Osteocyte (in vitro differentiated cells): ENCODE measurements at regions not wholly inside any gene's neighbourhood (a gene's known extent, or its start where the extent isn't known, plus 50 kb on each side); places are given as distances from the start of the nearest gene placed in this dataset.

Experiments
- DNase-seq: peaks from one replicate; pipeline ENCODE4 v3.0.0; 2021; ENCODE audit warnings: mixed read lengths; ENCODE audit not compliant: unreplicated experiment; ENCODE audit errors: extremely low spot score
- H3K27ac Mint-ChIP-seq: one replicate; pipeline ENCODE4 v1.8.0; 2021; ENCODE audit warnings: mild to moderate bottlenecking, mixed read lengths; ENCODE audit not compliant: unreplicated experiment
- H3K27me3 Mint-ChIP-seq: one replicate; pipeline ENCODE4 v1.8.0; 2021; ENCODE audit warnings: mixed read lengths; ENCODE audit not compliant: unreplicated experiment
- H3K36me3 Mint-ChIP-seq: one replicate; pipeline ENCODE4 v1.8.0; 2021; ENCODE audit warnings: mixed read lengths; ENCODE audit not compliant: unreplicated experiment
- H3K4me1 Mint-ChIP-seq: one replicate; pipeline ENCODE4 v1.8.0; 2021; ENCODE audit warnings: mixed read lengths; ENCODE audit not compliant: unreplicated experiment
- H3K4me3 Mint-ChIP-seq: one replicate; pipeline ENCODE4 v1.8.0; 2021; ENCODE audit warnings: mild to moderate bottlenecking, moderate library complexity, mixed read lengths; ENCODE audit not compliant: unreplicated experiment
- H3K9me3 Mint-ChIP-seq: one replicate; pipeline ENCODE4 v1.8.0; 2021; ENCODE audit warnings: mixed read lengths; ENCODE audit not compliant: unreplicated experiment
- TF ChIP-seq, protein P1 (sequence below): fragments of 200-600 bp; sonication (generic); IDR thresholded peaks from 2 replicates; pipeline ENCODE4 v1.5.0; 2021; ENCODE audit warnings: antibody characterized with exemption, mild to moderate bottlenecking, moderate library complexity

DNA sequence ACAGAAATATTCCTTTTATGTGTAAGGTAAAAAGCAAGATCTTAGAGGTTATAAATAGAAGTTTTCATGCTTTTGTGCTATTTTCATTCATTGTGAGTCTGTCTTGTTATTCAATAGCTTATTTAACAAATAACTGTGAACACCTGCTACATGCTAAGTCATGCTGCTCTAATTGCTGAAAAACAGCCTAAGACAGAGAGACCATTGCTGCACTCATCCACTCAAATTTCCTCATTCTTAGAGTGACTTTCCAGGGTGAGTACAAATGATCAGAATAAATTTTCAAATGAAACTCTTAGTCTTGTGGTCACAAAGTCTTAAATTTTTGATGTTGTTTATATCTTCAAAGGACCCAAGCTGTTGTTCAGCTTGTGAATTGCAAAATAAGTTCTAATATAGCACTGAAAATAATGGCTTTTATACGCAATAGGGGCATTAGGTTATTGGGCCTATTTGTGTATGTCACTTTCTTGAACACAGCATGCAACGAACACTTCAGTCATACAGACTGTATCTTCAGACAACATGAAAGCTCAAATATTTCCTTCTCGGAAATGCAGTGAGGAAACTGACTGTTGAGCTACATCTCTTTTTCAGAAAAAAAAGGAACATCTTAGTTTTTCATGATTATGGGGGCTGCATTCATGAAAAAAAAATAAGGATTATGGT, 247.9 kb upstream of the PCDH15 start:
- peaks cover 3% of the 10 kb centered on the region for H3K27me3 Mint-ChIP-seq
- no peak overlapping the region for H3K4me3 Mint-ChIP-seq
- H3K4me1 Mint-ChIP-seq, result no peaks in the 10 kb centered on the region
- TF ChIP-seq, protein P1, sequence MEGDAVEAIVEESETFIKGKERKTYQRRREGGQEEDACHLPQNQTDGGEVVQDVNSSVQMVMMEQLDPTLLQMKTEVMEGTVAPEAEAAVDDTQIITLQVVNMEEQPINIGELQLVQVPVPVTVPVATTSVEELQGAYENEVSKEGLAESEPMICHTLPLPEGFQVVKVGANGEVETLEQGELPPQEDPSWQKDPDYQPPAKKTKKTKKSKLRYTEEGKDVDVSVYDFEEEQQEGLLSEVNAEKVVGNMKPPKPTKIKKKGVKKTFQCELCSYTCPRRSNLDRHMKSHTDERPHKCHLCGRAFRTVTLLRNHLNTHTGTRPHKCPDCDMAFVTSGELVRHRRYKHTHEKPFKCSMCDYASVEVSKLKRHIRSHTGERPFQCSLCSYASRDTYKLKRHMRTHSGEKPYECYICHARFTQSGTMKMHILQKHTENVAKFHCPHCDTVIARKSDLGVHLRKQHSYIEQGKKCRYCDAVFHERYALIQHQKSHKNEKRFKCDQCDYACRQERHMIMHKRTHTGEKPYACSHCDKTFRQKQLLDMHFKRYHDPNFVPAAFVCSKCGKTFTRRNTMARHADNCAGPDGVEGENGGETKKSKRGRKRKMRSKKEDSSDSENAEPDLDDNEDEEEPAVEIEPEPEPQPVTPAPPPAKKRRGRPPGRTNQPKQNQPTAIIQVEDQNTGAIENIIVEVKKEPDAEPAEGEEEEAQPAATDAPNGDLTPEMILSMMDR, result no peak
- no peak for DNase-seq
- H3K27ac Mint-ChIP-seq, result no peak overlapping the region
- no peaks in the 10 kb centered on the region for H3K36me3 Mint-ChIP-seq
- no peaks in the 10 kb centered on the region for H3K9me3 Mint-ChIP-seq

DNA sequence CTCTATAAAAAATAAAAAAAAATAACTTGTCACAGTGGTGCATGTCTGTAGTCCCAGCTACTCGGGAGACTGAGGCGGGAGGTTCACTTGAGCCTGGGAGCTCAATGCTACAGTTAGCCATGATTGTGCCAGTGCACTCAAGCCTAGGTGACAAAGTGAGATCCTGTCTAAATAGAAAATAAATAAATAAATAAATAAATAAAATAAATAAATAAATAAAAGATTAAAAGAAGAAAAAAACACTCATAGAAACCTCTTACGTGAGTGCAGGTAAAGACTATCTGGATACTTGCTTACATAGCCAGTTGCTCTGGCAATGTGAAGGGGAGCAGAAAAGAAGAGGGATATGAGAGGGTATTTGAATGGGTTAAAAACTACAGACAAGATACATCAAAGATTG, 242.5 kb upstream of the PCDH15 start:
- Mint-ChIP-seq H3K4me1 (no peaks in the 10 kb centered on the region), H3K36me3 (no peaks in the 10 kb centered on the region), H3K9me3 (no peaks in the 10 kb centered on the region), H3K27ac (no peak overlapping the region), H3K4me3 (no peak overlapping the region), H3K27me3 (peaks cover 5% of the 10 kb centered on the region)
- TF ChIP-seq, protein P1, result no peak
- DNase-seq, result no peak

DNA sequence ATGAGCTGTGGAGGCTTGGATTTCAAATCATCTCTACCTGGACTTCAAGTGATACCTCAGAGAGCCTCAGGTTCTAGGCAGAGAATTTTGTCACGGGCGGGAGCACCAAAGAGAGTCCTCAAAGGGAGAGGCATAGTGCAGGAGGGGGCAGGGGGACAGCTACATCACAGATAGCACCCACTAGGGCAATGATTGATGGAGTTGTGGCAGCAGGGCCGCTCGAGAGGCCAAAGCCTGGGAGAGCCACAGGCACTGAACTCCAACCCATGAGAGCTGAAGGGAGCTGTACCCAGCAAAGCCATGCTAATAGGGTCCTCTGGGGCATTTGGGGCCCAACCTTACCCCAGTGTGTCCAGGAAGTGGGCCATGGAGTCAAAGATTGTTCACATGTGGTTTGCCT, 232.0 kb upstream of the PCDH15 start:
- Mint-ChIP-seq H3K4me3 (no peak overlapping the region), H3K4me1 (no peaks in the 10 kb centered on the region), H3K27me3 (no peaks in the 10 kb centered on the region), H3K27ac (no peak overlapping the region), H3K9me3 (no peaks in the 10 kb centered on the region), H3K36me3 (no peaks in the 10 kb centered on the region)
- no peak for DNase-seq
- TF ChIP-seq, protein P1, result no peak

DNA sequence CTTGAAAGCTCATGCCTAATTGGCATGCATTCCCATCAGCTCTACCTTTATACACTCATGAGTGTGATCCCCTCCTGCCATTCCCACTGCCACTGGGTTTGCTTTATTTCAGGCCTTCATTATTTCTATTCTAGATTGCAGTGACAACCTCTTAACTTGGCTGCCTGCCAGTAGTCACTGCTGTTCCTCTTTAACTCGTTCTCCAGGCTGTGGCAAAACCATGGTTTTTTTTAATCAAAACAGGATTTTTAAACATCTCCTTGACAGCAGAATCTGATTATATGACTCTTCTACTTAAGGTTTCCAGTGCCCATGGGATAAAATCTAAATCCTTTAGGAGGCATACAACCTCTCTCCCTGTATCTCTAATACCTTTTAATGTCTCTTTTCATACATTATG, 223.7 kb upstream of the PCDH15 start:
- no peak for DNase-seq
- no peaks in the 10 kb centered on the region for H3K9me3 Mint-ChIP-seq
- TF ChIP-seq, protein P1, result no peak
- peaks cover 14% of the 10 kb centered on the region for H3K4me1 Mint-ChIP-seq
- no peaks in the 10 kb centered on the region for H3K36me3 Mint-ChIP-seq
- no peak overlapping the region for H3K4me3 Mint-ChIP-seq
- H3K27ac Mint-ChIP-seq, result no peak overlapping the region
- H3K27me3 Mint-ChIP-seq, result no peaks in the 10 kb centered on the region

DNA sequence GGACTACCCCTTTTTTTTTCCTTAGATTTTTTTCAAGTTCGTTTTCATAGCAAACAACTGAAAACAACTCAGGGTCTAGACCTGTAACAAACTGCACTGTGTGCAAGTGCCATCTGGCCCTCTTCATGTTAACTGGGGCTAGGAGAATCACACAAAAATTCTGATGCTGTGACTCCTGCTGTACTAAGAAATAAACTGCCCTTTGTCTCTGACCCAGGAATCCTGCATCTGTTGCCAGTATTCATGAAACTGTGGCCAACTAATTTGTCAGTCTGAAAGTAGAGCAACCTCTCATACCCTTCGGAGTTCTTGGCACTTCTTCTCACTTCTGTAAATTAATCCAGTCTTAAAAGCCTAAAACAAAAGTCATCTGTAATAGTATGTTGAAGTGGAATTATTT, 218.4 kb upstream of the PCDH15 start:
- no peak for DNase-seq
- H3K36me3 Mint-ChIP-seq, result no peaks in the 10 kb centered on the region

More for the DNA sequence above, 218.4 kb upstream of the PCDH15 start:
- TF ChIP-seq, protein P1, result no peak
- Mint-ChIP-seq H3K27me3 (no peaks in the 10 kb centered on the region), H3K4me3 (no peak overlapping the region), H3K27ac (no peak overlapping the region), H3K9me3 (no peaks in the 10 kb centered on the region), H3K4me1 (peaks cover under 1% of the 10 kb centered on the region)
